ENCODE measurements at regions not wholly inside any gene's neighbourhood (a gene's known extent, or its start where the extent isn't known, plus 50 kb on each side); places are given as distances from the start of the nearest gene placed in this dataset.

GRCh38 chr11:92455210-92455790 is 230.7 kb downstream of the FAT3 start:
- no peak for TF ChIP-seq POLR2A (IDR thresholded peaks at IDR 0.05)
- no peak for TF ChIP-seq CTCF (IDR thresholded peaks at IDR 0.05)

All from esophagus squamous epithelium (tissue), 4 donors.